Panc1 (cell line): ENCODE measurements at regions not wholly inside any gene's neighbourhood (a gene's known extent, or its start where the extent isn't known, plus 50 kb on each side); places are given as distances from the start of the nearest gene placed in this dataset.

Experiments used
- ATAC-seq: fragments of 200-7000 bp; cut with Tn5 transposase; 2 replicates; pipeline ENCODE4 v1.9.1; 2020; ENCODE audit warnings: mild to moderate bottlenecking, moderate library complexity
- BruUV-seq: library from RNA; stranded (reverse); fragments of 400-500 nt; replicated peaks from 2 replicates; lab custom pipeline; 2021; lab: Mats Ljungman, UMichigan
- CTCF ChIA-PET: fragments of 300-600 bp; sonication (Branson Sonifier 250); formaldehyde crosslinking; loops from one replicate; lab custom pipeline; 2022; ENCODE audit warnings: antibody characterized with exemption; lab: Charles Lee
- POLR2A ChIA-PET: fragments of 300-600 bp; sonication (Branson Sonifier 250); formaldehyde crosslinking; loops from one replicate; lab custom pipeline; 2022; ENCODE audit warnings: antibody characterized with exemption; lab: Charles Lee
- DNase-seq: peaks from one replicate; pipeline ENCODE4 v3.0.0-alpha.2; 2010; ENCODE audit warnings: low read depth, low spot score
- H3K27ac ChIP-seq: 2 replicates; pipeline ENCODE4 v1.5.1; 2011; ENCODE audit warnings: mild to moderate bottlenecking, low read length, inconsistent platforms
- H3K27me3 ChIP-seq: fragments of 200-500 bp; sonication (Bioruptor generic); 2 replicates; pipeline ENCODE4 v1.6.0; 2014; ENCODE audit warnings: low read length, inconsistent platforms; ENCODE audit not compliant: control insufficient read depth, insufficient read depth
- H3K36me3 ChIP-seq: fragments of 200-500 bp; sonication (Bioruptor generic); 2 replicates; pipeline ENCODE4 v1.5.1; 2014; ENCODE audit warnings: inconsistent platforms, mild to moderate bottlenecking, low read length, moderate library complexity; ENCODE audit not compliant: control insufficient read depth, insufficient read depth
- H3K4me1 ChIP-seq: 2 replicates; pipeline ENCODE4 v1.5.1; 2011; ENCODE audit warnings: inconsistent platforms, mild to moderate bottlenecking, low read length, moderate library complexity; ENCODE audit not compliant: control insufficient read depth, insufficient read depth
- H3K4me3 ChIP-seq, 2 experiments: 2 replicates each; pipeline ENCODE4 v1.5.1; 2011 to 2012; ENCODE audit warnings: low read depth in 2 of 2, low read length in 2 of 2, mild to moderate bottlenecking in 2 of 2, inconsistent platforms in 1 of 2, moderate library complexity in 1 of 2
- H3K9me3 ChIP-seq: fragments of 200-500 bp; sonication (Bioruptor generic); 2 replicates; pipeline ENCODE4 v1.5.1; 2014; ENCODE audit warnings: low read depth, mild to moderate bottlenecking, inconsistent platforms, low read length, moderate library complexity; ENCODE audit not compliant: control insufficient read depth, insufficient read depth
- POLR2AphosphoS5 ChIP-seq: IDR thresholded peaks from 2 replicates; pipeline ENCODE4 v1.6.1; 2012; ENCODE audit warnings: mild to moderate bottlenecking, low read depth, low read length, moderate library complexity
- SIN3A ChIP-seq: IDR thresholded peaks from 2 replicates; pipeline ENCODE4 v1.6.1; 2012; ENCODE audit warnings: low read depth, mild to moderate bottlenecking, low read length, moderate library complexity, borderline replicate concordance; ENCODE audit not compliant: insufficient read depth
- TCF7L2 ChIP-seq: IDR thresholded peaks from 2 replicates; pipeline ENCODE4 v1.6.1; 2011; ENCODE audit warnings: mild to moderate bottlenecking, low read depth, low read length, inconsistent platforms
- in situ Hi-C: cut with HindIII; loops from 2 replicates; pipeline ENCODE4 v1.10.0; 2016; ENCODE audit warnings: low sequenced_read_pairs, low pct_unique_long_range_greater_than_20kb
- intact Hi-C: fragments of 100-400 bp; cut with micrococcal nuclease; formaldehyde crosslinking; loops from one replicate; pipeline ENCODE4 v1.10.0; 2022; ENCODE audit not compliant: unreplicated experiment

DNA sequence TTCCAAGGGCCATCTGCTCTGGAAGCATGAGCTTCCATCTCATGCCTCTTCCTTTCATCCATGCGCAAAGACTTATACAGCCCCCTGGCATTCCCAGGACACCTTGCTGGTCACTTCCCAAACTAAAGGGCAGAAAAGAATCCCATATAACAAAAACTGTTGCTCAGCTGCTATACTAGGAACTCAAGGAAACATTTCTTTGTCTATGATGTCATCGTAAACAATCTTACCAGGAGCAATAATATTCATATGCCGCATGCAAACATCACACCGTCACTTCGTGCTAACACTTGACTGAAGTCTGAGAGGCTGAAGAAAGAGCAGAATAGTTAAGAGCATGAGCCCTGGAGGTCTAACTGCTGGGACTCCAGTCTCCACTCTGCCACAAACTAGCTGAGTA, 50.5 kb upstream of the CDKN3 start:
- Histone ChIP-seq H3K27ac (no peak overlapping the region), H3K4me1 (no peaks in the 10 kb centered on the region), H3K27me3 (no peaks in the 10 kb centered on the region), H3K4me3 (no peak overlapping the region), H3K9me3 (no peaks in the 10 kb centered on the region), H3K36me3 (no peaks in the 10 kb centered on the region)
- CTCF ChIA-PET: no interaction called here
- POLR2A ChIA-PET: no interaction called here
- TF ChIP-seq TCF7L2: no peak
- no peak for TF ChIP-seq POLR2AphosphoS5
- no peak for TF ChIP-seq SIN3A
- no peak for ATAC-seq
- no TSS peak for BruUV-seq
- in situ Hi-C loops: no loop called here
- no peak for DNase-seq
- intact Hi-C loops: loop anchor here (5.0 kb wide), 1 partner anchor 809 kb away; no protein-coding TSS in a partner anchor
